HepG2 (cell line): ENCODE measurements at regions not wholly inside any gene's neighbourhood (a gene's known extent, or its start where the extent isn't known, plus 50 kb on each side); places are given as distances from the start of the nearest gene placed in this dataset.

Experiments
- ATAC-seq: fragments of 200-7000 bp; cut with Tn5 transposase; 3 replicates; pipeline ENCODE4 v1.9.1; 2020; ENCODE audit warnings: mild to moderate bottlenecking, moderate library complexity
- BruUV-seq: library from RNA; stranded (reverse); fragments of 400-500 nt; replicated peaks from 2 replicates; lab custom pipeline; 2021; lab: Mats Ljungman, UMichigan
- CTCF ChIA-PET: fragments of 300-600 bp; formaldehyde crosslinking; extraction: SDS; loops from one replicate; lab custom pipeline; 2021; ENCODE audit warnings: low total read pairs, inconsistent platforms, low intra/inter-chr PET ratio; lab: Yijun Ruan, JAX
- POLR2A ChIA-PET: fragments of 350-600 bp; sonication (Branson Sonifier 250); formaldehyde crosslinking; loops from one replicate; lab custom pipeline; 2020; ENCODE audit warnings: antibody characterized with exemption, inconsistent platforms; lab: Yijun Ruan, JAX
- DNase-seq: peaks from one replicate; pipeline ENCODE4 v3.0.0-alpha.2; 2015; ENCODE audit warnings: low spot score
- FAIRE-seq: peaks from 3 replicates; lab custom pipeline; 2011; peaks lifted over from hg19 to GRCh38; lab: Jason Lieb, UNC
- H2AFZ ChIP-seq: one replicate; pipeline ENCODE4 v1.6.1; 2011; ENCODE audit warnings: low read length, inconsistent platforms
- H3K27ac ChIP-seq: fragments of 300-600 bp; 3 replicates; pipeline ENCODE4 v1.8.0; 2011; ENCODE audit warnings: mixed run types, mild to moderate bottlenecking, mixed read lengths, low read length, inconsistent platforms; ENCODE audit not compliant: insufficient read depth; ENCODE audit errors: extremely low read length
- H3K27me3 ChIP-seq, 2 experiments: fragments of 200-600 bp in 1 of 2; 2 replicates in 1 of 2; 3 replicates in 1 of 2; pipeline versions ENCODE4 v1.6.0 to v1.8.0; 2011; ENCODE audit warnings: low read length in 2 of 2, mild to moderate bottlenecking in 2 of 2, moderate library complexity in 2 of 2, inconsistent platforms in 1 of 2; ENCODE audit not compliant: insufficient read depth in 2 of 2, control insufficient read depth in 1 of 2
- H3K36me3 ChIP-seq, 2 experiments: fragments of 200-600 bp in 1 of 2; replicated peaks in 1 of 2; 2 replicates in 1 of 2; 3 replicates in 1 of 2; pipeline versions ENCODE4 v1.5.1 to v1.8.0; 2011; ENCODE audit warnings: low read length in 2 of 2, inconsistent platforms in 1 of 2; ENCODE audit not compliant: insufficient read depth in 2 of 2, control insufficient read depth in 1 of 2
- H3K4me1 ChIP-seq: 2 replicates; pipeline ENCODE4 v1.5.1; 2012; ENCODE audit warnings: low read length, inconsistent platforms; ENCODE audit not compliant: insufficient read depth
- H3K4me2 ChIP-seq: 2 replicates; pipeline ENCODE4 v1.6.0; 2011; ENCODE audit warnings: low read depth, low read length, inconsistent platforms
- H3K4me3 ChIP-seq, 3 experiments: fragments of 200-600 bp in 1 of 3; sonication (generic), shearing (Covaris generic) in 1 of 3; replicated peaks in 1 of 3; 2 replicates each; pipeline ENCODE4 v1.5.1; 2011 to 2016; ENCODE audit warnings: low read length in 3 of 3, inconsistent platforms in 2 of 3, low read depth in 2 of 3, mild to moderate bottlenecking in 2 of 3, control low read depth in 1 of 3, mixed read lengths in 1 of 3; ENCODE audit not compliant: insufficient read depth in 1 of 3
- H3K79me2 ChIP-seq: one replicate; pipeline ENCODE4 v1.6.1; 2011; ENCODE audit warnings: low read length, inconsistent platforms; ENCODE audit not compliant: insufficient read depth
- H3K9ac ChIP-seq: 2 replicates; pipeline ENCODE4 v1.6.0; 2011; ENCODE audit warnings: mild to moderate bottlenecking, low read depth, low read length, inconsistent platforms; ENCODE audit not compliant: insufficient read depth
- H3K9me3 ChIP-seq: 2 replicates; pipeline ENCODE4 v1.5.1; 2012; ENCODE audit warnings: mild to moderate bottlenecking, low read length
- H4K20me1 ChIP-seq: 2 replicates; pipeline ENCODE4 v1.6.0; 2011; ENCODE audit warnings: inconsistent platforms, mild to moderate bottlenecking, low read length, moderate library complexity; ENCODE audit not compliant: insufficient read depth
- ARHGAP35 ChIP-seq: sonication (generic); formaldehyde crosslinking; IDR thresholded peaks from 2 replicates; pipeline ENCODE4 v1.9.0; 2022; ENCODE audit warnings: mild to moderate bottlenecking, inconsistent platforms, moderate library complexity, missing genetic modification reagents, borderline replicate concordance
- BORCS8-MEF2B ChIP-seq: sonication (generic); formaldehyde crosslinking; IDR thresholded peaks from 2 replicates; pipeline ENCODE4 v1.8.0; 2022; ENCODE audit warnings: mild to moderate bottlenecking, missing genetic modification reagents
- BRCA1 ChIP-seq: sonication (generic); formaldehyde crosslinking; IDR thresholded peaks from 2 replicates; pipeline ENCODE4 v1.4.0; 2020; ENCODE audit warnings: missing genetic modification reagents
- ERF ChIP-seq: IDR thresholded peaks from 2 replicates; pipeline ENCODE4 v1.6.1; 2018; ENCODE audit warnings: missing biosample characterization, missing genetic modification reagents
- KLF11 ChIP-seq: IDR thresholded peaks from 2 replicates; pipeline ENCODE4 v1.6.1; 2016; ENCODE audit warnings: missing compliant biosample characterization
- NFE2L2 ChIP-seq: fragments of 150-350 bp; IDR thresholded peaks from 2 replicates; pipeline ENCODE4 v1.6.1; 2014; ENCODE audit warnings: low read length
- RXRB ChIP-seq: IDR thresholded peaks from 2 replicates; pipeline ENCODE4 v1.6.1; 2016; ENCODE audit warnings: borderline replicate concordance, missing genetic modification reagents, missing compliant biosample characterization
- TGIF2 ChIP-seq: IDR thresholded peaks from 2 replicates; pipeline ENCODE4 v1.6.1; 2016; ENCODE audit warnings: control low read depth, missing compliant biosample characterization
- THAP11 ChIP-seq: IDR thresholded peaks from 2 replicates; pipeline ENCODE4 v1.6.1; 2016; ENCODE audit warnings: missing biosample characterization, missing genetic modification reagents
- ZKSCAN8 ChIP-seq: IDR thresholded peaks from 2 replicates; pipeline ENCODE4 v1.6.1; 2016; ENCODE audit warnings: borderline replicate concordance, missing genetic modification reagents, missing compliant biosample characterization
- ZNF160 ChIP-seq: sonication (generic); formaldehyde crosslinking; IDR thresholded peaks from 2 replicates; pipeline ENCODE4 v1.8.0; 2022; ENCODE audit warnings: mild to moderate bottlenecking, inconsistent platforms, missing genetic modification reagents
- ZNF205 ChIP-seq: IDR thresholded peaks from 2 replicates; pipeline ENCODE4 v1.6.1; 2018; ENCODE audit warnings: missing biosample characterization, missing genetic modification reagents
- ZNF234 ChIP-seq: sonication (generic); formaldehyde crosslinking; conservative IDR thresholded peaks from 2 replicates; pipeline ENCODE4 v1.5.1; 2020; ENCODE audit warnings: mild to moderate bottlenecking, missing genetic modification reagents
- ZNF264 ChIP-seq: sonication (generic); formaldehyde crosslinking; IDR thresholded peaks from 2 replicates; pipeline ENCODE4 v1.4.0; 2020; ENCODE audit warnings: missing genetic modification reagents
- ZNF569 ChIP-seq: sonication (generic); formaldehyde crosslinking; IDR thresholded peaks from 2 replicates; pipeline ENCODE4 v1.5.0; 2020; ENCODE audit warnings: mild to moderate bottlenecking, missing genetic modification reagents, moderate library complexity, borderline replicate concordance
- ZNF781 ChIP-seq: sonication (generic); formaldehyde crosslinking; IDR thresholded peaks from 2 replicates; pipeline ENCODE4 v1.5.1; 2020; ENCODE audit warnings: borderline replicate concordance, mild to moderate bottlenecking, missing genetic modification reagents; ENCODE audit errors: not compliant biosample characterization
- ZNF792 ChIP-seq: IDR thresholded peaks from 2 replicates; pipeline ENCODE4 v1.6.1; 2016
- ZNF850 ChIP-seq: sonication (generic); formaldehyde crosslinking; conservative IDR thresholded peaks from 2 replicates; pipeline ENCODE4 v1.9.0; 2021; ENCODE audit warnings: mild to moderate bottlenecking, missing genetic modification reagents
- ZSCAN30 ChIP-seq: sonication (generic); formaldehyde crosslinking; IDR thresholded peaks from 2 replicates; pipeline ENCODE4 v1.5.0; 2020; ENCODE audit warnings: mild to moderate bottlenecking, missing genetic modification reagents
- WGBS: methylation state at CpG from one replicate; pipeline ENCODE4 v1.1.6; 2017; ENCODE audit warnings: low lambda C conversion rate; 5-methylcytosine and 5-hydroxymethylcytosine counted together
- in situ Hi-C: cut with HindIII; loops from 2 replicates; pipeline ENCODE4 v1.10.0; 2017; ENCODE audit warnings: low pct_unique_long_range_greater_than_20kb; ENCODE audit not compliant: extremely low pct_ligation_motif_present
- intact Hi-C: fragments of 100-400 bp; cut with micrococcal nuclease; formaldehyde crosslinking; loops from one replicate; pipeline ENCODE4 v1.10.0; 2022; ENCODE audit not compliant: unreplicated experiment
- TF ChIP-seq, protein P1 (sequence below): sonication (generic); formaldehyde crosslinking; IDR thresholded peaks from 2 replicates; pipeline ENCODE4 v1.5.1; 2020; ENCODE audit warnings: missing genetic modification reagents, mild to moderate bottlenecking, borderline replicate concordance
- TF ChIP-seq, protein P2 (sequence below): sonication (generic); formaldehyde crosslinking; IDR thresholded peaks from 2 replicates; pipeline ENCODE4 v1.8.1; 2022; ENCODE audit warnings: low read depth, mild to moderate bottlenecking, missing genetic modification reagents

DNA sequence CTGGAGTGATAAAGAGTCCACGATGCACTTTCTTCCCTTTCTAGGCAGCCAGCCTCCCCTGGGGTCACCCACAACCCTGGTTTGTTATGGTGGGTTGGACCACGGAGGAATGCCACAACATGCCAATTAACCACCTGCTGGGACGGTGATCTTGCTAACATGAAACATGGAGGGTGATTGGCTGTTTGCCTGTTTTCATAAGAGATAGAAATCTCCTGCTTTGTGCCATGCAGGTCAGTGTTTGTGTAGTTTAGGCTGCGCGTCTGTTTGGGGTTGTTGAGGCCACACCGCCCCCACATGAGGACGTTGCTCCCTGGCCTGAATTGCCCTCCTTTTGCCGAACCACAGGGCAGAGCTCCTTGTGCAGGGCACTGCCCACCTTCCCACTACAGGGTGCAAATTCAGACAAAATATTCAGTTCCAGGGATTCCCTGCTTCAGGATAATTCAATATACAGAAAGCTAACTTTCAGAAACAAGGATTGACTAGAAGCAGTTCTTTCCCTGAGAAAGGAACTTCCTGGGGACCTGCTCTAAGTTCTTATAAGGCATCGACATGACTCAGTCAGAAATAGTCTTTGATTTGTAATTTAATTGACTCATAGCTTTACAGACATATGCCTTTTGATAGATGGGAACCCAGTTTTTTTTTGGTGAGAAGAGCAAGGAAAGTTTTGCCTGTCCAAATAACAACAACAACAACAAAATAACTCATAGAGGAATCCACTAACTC lies 427.6 kb downstream of the GADD45G start (continued):
- TF ChIP-seq ERF (CRISPR knock-in tag) (no peak), BORCS8-MEF2B (CRISPR knock-in tag) (no peak), TGIF2 (CRISPR knock-in tag) (no peak), ZNF160 (no peak), RXRB (CRISPR knock-in tag) (no peak), ZNF781 (CRISPR knock-in tag) (no peak), ZNF205 (no peak), ZKSCAN8 (CRISPR knock-in tag) (no peak), ZSCAN30 (CRISPR knock-in tag) (no peak), THAP11 (no peak), NFE2L2 (no peak)

DNA sequence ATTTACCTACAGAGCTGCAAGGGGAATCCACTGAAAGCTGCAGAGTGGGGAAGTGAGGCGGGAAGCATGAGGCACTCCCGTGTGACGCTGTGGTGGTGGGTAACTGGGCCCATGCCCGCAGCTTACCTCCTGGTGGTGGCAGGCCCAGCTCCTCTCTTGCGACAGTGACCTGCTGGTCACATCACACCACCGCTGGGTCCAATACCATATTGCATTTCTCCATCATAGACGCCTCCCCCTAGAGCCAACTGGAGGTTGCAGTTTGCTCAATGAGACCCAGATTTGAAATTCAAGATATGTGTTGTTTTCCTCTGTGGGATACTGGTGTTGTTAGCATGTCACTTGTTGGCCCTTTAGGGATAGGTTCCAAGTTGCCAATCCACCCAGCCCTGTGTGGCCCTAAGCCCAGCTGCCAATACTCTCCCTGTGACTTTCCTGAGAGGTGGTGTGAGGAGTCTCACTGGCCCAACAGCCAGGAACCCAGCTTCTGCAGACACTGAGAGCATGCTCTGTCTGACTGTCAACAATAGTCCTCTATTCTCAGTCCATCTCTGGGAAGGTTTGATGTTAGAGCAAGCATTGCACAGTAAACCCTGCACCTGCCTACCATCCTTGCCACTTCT lies 428.3 kb downstream of the GADD45G start:
- no peak for DNase-seq
- in situ Hi-C loops: no loop called here
- WGBS: 76% methylated on average over 3 of the region's 7 CpGs
- TF ChIP-seq BRCA1 (CRISPR knock-in tag) (no peak), ZNF850 (CRISPR knock-in tag) (no peak), ZNF792 (CRISPR knock-in tag) (no peak), KLF11 (CRISPR knock-in tag) (no peak), ARHGAP35 (CRISPR knock-in tag) (no peak), ZNF264 (CRISPR knock-in tag) (no peak), ZNF234 (CRISPR knock-in tag) (no peak), ZNF569 (CRISPR knock-in tag) (no peak)
- TF ChIP-seq, protein P1, sequence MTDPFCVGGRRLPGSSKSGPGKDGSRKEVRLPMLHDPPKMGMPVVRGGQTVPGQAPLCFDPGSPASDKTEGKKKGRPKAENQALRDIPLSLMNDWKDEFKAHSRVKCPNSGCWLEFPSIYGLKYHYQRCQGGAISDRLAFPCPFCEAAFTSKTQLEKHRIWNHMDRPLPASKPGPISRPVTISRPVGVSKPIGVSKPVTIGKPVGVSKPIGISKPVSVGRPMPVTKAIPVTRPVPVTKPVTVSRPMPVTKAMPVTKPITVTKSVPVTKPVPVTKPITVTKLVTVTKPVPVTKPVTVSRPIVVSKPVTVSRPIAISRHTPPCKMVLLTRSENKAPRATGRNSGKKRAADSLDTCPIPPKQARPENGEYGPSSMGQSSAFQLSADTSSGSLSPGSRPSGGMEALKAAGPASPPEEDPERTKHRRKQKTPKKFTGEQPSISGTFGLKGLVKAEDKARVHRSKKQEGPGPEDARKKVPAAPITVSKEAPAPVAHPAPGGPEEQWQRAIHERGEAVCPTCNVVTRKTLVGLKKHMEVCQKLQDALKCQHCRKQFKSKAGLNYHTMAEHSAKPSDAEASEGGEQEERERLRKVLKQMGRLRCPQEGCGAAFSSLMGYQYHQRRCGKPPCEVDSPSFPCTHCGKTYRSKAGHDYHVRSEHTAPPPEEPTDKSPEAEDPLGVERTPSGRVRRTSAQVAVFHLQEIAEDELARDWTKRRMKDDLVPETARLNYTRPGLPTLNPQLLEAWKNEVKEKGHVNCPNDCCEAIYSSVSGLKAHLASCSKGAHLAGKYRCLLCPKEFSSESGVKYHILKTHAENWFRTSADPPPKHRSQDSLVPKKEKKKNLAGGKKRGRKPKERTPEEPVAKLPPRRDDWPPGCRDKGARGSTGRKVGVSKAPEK (CRISPR knock-in tag): no peak
- TF ChIP-seq, protein P2, sequence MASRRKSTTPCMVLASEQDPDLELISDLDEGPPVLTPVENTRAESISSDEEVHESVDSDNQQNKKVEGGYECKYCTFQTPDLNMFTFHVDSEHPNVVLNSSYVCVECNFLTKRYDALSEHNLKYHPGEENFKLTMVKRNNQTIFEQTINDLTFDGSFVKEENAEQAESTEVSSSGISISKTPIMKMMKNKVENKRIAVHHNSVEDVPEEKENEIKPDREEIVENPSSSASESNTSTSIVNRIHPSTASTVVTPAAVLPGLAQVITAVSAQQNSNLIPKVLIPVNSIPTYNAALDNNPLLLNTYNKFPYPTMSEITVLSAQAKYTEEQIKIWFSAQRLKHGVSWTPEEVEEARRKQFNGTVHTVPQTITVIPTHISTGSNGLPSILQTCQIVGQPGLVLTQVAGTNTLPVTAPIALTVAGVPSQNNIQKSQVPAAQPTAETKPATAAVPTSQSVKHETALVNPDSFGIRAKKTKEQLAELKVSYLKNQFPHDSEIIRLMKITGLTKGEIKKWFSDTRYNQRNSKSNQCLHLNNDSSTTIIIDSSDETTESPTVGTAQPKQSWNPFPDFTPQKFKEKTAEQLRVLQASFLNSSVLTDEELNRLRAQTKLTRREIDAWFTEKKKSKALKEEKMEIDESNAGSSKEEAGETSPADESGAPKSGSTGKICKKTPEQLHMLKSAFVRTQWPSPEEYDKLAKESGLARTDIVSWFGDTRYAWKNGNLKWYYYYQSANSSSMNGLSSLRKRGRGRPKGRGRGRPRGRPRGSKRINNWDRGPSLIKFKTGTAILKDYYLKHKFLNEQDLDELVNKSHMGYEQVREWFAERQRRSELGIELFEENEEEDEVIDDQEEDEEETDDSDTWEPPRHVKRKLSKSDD (CRISPR knock-in tag): no peak

More for the DNA sequence above, 428.3 kb downstream of the GADD45G start:
- Histone ChIP-seq H3K4me2 (no peak overlapping the region), H3K4me3 (no peak overlapping the region), H3K79me2 (no peaks in the 10 kb centered on the region), H4K20me1 (no peaks in the 10 kb centered on the region), H3K27ac (no peak overlapping the region), H2AFZ (no peak overlapping the region), H3K36me3 (no peaks in the 10 kb centered on the region), H3K4me1 (no peaks in the 10 kb centered on the region), H3K9me3 (no peaks in the 10 kb centered on the region), H3K9ac (no peak overlapping the region), H3K27me3 (no peaks in the 10 kb centered on the region)
- FAIRE-seq (no peak), ATAC-seq (no peak)
- POLR2A ChIA-PET: no interaction called here
- intact Hi-C loops: no loop called here
- CTCF ChIA-PET: no interaction called here
- BruUV-seq: no TSS peak
